ENCODE measurements at regions not wholly inside any gene's neighbourhood (a gene's known extent, or its start where the extent isn't known, plus 50 kb on each side); places are given as distances from the start of the nearest gene placed in this dataset.
"Not testable (repeated sequence)": the region's sequence is repeated elsewhere in the genome, so short reads cannot be mapped to it uniquely, and the experiment has no call there.

DNA sequence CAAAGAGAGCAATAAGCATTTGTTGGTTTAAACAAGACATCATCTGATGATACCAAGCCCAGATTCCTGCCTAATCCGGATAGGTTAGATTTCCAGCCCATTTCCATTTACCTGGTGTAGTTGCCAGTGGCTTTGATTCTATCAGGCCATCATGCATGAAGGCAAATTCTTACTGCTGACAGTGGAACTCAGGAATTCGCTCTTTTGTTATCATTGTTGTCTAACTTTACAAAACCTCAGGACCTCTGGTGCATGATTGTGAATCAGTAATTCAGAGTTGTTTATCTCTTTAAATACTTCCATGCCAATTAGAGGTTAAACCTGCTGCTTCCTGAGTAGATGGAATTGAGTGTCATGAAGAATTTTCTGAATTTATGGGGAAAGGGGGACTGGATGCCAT, 76.5 kb downstream of the C9orf152 start:
- peaks cover 52% of the 10 kb centered on the region for H3K4me1 Mint-ChIP-seq
- H3K4me3 Mint-ChIP-seq: no peak overlapping the region
- H3K27me3 Mint-ChIP-seq (ENCODE audit: low read depth): peaks cover 2% of the 10 kb centered on the region
- H3K36me3 Mint-ChIP-seq: peaks cover 4% of the 10 kb centered on the region
- TF ChIP-seq, protein P1, sequence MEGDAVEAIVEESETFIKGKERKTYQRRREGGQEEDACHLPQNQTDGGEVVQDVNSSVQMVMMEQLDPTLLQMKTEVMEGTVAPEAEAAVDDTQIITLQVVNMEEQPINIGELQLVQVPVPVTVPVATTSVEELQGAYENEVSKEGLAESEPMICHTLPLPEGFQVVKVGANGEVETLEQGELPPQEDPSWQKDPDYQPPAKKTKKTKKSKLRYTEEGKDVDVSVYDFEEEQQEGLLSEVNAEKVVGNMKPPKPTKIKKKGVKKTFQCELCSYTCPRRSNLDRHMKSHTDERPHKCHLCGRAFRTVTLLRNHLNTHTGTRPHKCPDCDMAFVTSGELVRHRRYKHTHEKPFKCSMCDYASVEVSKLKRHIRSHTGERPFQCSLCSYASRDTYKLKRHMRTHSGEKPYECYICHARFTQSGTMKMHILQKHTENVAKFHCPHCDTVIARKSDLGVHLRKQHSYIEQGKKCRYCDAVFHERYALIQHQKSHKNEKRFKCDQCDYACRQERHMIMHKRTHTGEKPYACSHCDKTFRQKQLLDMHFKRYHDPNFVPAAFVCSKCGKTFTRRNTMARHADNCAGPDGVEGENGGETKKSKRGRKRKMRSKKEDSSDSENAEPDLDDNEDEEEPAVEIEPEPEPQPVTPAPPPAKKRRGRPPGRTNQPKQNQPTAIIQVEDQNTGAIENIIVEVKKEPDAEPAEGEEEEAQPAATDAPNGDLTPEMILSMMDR (IDR thresholded peaks at IDR 0.05; ENCODE audit: unreplicated experiment): no peak
- DNase-seq (ENCODE audit: low spot score in 2 of 2, unreplicated experiment in 2 of 2): no peak
- H3K27ac Mint-ChIP-seq: peak overlapping the region; percentile 40
- no peaks in the 10 kb centered on the region for H3K9me3 Mint-ChIP-seq

DNA sequence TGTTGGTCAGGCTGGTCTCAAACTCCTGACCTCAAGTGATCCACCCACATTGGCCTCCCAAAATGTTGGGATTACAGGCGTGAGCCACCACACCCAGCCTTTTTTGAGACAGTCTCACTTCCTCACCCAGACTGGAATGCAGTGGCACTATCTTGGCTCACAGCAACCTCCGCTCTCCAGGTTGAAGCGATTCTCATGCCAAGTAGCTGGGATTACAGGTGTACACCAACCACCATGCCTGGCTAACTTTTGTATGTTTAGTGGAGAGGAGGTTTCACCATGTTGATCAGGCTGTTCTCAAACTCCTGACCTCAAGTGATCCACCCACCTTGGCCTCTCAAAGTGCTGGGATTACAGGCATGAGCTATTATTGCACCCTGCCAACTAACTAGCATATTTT, 75.4 kb downstream of the C9orf152 start:
- H3K27ac Mint-ChIP-seq; H3K4me3 Mint-ChIP-seq; H3K27me3 Mint-ChIP-seq (ENCODE audit: low read depth); H3K36me3 Mint-ChIP-seq; DNase-seq (ENCODE audit: low spot score in 2 of 2, unreplicated experiment in 2 of 2); H3K9me3 Mint-ChIP-seq: not testable (repeated sequence)
- H3K4me1 Mint-ChIP-seq: peaks cover 42% of the 10 kb centered on the region

GRCh38 chr9:110133059-110133458, 74.9 kb downstream of the C9orf152 start:
- H3K36me3 Mint-ChIP-seq: peaks cover 14% of the 10 kb centered on the region
- H3K27me3 Mint-ChIP-seq (ENCODE audit: low read depth): no peaks in the 10 kb centered on the region
- H3K9me3 Mint-ChIP-seq: no peaks in the 10 kb centered on the region
- peaks cover 36% of the 10 kb centered on the region for H3K4me1 Mint-ChIP-seq
- H3K27ac Mint-ChIP-seq: no peak overlapping the region
- H3K4me3 Mint-ChIP-seq: no peak overlapping the region
- no peak for DNase-seq (ENCODE audit: low spot score in 2 of 2, unreplicated experiment in 2 of 2)
- TF ChIP-seq, protein P1 (IDR thresholded peaks at IDR 0.05; ENCODE audit: unreplicated experiment): no peak

GRCh38 chr9:110133608-110134210, 74.2 kb downstream of the C9orf152 start:
- Mint-ChIP-seq H3K4me1 (peaks cover 30% of the 10 kb centered on the region), H3K27ac (no peak overlapping the region)
- TF ChIP-seq, protein P1 (IDR thresholded peaks at IDR 0.05; ENCODE audit: unreplicated experiment): no peak

GRCh38 chr9:110135846-110136245, 72.1 kb downstream of the C9orf152 start:
- Mint-ChIP-seq H3K27me3 (ENCODE audit: low read depth) (no peaks in the 10 kb centered on the region), H3K36me3 (peaks cover 29% of the 10 kb centered on the region), H3K4me3 (no peak overlapping the region), H3K9me3 (no peaks in the 10 kb centered on the region), H3K27ac (no peak overlapping the region), H3K4me1 (peaks cover 13% of the 10 kb centered on the region)
- no peak for DNase-seq (ENCODE audit: low spot score in 2 of 2, unreplicated experiment in 2 of 2)
- TF ChIP-seq, protein P1 (IDR thresholded peaks at IDR 0.05; ENCODE audit: unreplicated experiment): no peak

More at GRCh38 chr9:110133608-110134210, 74.2 kb downstream of the C9orf152 start:
- no peak for DNase-seq (ENCODE audit: low spot score in 2 of 2, unreplicated experiment in 2 of 2)
- Mint-ChIP-seq H3K9me3 (no peaks in the 10 kb centered on the region), H3K36me3 (peaks cover 16% of the 10 kb centered on the region), H3K4me3 (no peak overlapping the region), H3K27me3 (ENCODE audit: low read depth) (no peaks in the 10 kb centered on the region)

DNA sequence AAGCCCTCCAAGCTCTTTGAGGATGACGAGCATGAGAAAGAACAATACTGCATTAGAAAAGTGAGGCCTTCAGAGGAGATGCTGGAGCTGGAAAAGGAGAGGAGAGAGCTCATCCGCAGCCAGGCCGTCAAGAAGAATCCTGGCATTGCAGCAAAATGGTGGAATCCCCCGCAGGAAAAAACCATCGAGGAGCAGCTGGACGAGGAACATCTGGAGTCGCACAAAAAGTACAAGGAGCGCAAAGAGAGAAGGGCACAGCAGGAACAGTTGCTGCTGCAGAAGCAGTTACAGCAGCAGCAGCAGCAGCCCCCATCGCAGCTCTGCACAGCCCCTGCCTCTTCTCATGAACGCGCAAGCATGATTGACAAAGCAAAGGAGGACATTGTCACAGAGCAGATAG, 71.2 kb downstream of the C9orf152 start:
- H3K9me3 Mint-ChIP-seq: no peaks in the 10 kb centered on the region
- H3K4me3 Mint-ChIP-seq: no peak overlapping the region
- TF ChIP-seq, protein P1 (IDR thresholded peaks at IDR 0.05; ENCODE audit: unreplicated experiment): no peak
- no peak overlapping the region for H3K27ac Mint-ChIP-seq
- peaks cover 32% of the 10 kb centered on the region for H3K36me3 Mint-ChIP-seq
- H3K27me3 Mint-ChIP-seq (ENCODE audit: low read depth): no peaks in the 10 kb centered on the region
- peaks cover 13% of the 10 kb centered on the region for H3K4me1 Mint-ChIP-seq
- DNase-seq (ENCODE audit: low spot score in 2 of 2, unreplicated experiment in 2 of 2): no peak

Data from mesothelial cell of epicardium (in vitro differentiated cells).